ENCODE measurements at regions not wholly inside any gene's neighbourhood (a gene's known extent, or its start where the extent isn't known, plus 50 kb on each side); places are given as distances from the start of the nearest gene placed in this dataset.

DNA sequence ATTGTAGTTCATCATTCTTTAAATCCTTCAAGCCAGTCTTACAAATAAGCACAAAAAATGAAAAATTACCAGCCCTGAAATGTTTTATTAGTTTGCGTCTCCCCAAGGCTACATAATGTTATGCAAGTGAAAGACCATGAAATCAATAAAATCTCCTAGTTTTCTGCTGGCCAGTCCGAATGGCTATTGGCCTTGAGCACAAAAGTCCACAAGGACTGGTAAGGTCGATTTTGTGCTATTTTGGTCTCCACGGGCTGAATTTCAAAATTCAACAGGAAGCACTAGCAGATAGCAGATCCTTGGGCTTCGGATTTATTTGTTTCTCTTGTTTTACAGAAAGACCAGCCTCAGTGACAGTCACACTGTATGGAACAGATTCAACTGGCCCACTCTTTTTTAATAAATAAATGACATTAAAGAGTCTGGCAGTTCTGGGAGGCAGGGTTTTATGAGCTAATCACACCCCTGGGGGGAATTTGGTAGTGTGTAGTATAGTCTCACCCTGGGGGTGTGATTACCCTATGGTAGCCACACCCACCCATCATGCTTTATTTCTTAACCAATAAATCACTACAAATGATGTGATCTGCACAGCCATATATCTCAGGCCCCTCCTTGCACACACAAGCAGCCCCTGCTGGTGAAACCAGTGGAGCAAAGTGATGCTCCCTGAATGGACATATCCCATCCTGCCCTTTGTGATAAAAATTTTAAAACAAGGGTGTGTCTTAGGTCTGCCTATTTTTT is 51.1 kb upstream of the TMEM33 start:
- Histone ChIP-seq H3K36me3 (ENCODE audit: control insufficient read depth, insufficient read depth, low read length) (no peaks in the 10 kb centered on the region), H3K9ac (ENCODE audit: low read length) (no peak overlapping the region), H3K27ac (ENCODE audit: low read depth, low read length) (no peak overlapping the region), H3K27me3 (ENCODE audit: control insufficient read depth, insufficient read depth, low read length) (peaks cover 23% of the 10 kb centered on the region), H3K4me3 (ENCODE audit: low read length) (no peak overlapping the region), H3K4me1 (ENCODE audit: control insufficient read depth, insufficient read depth, low read length) (peaks cover 2% of the 10 kb centered on the region)

DNA sequence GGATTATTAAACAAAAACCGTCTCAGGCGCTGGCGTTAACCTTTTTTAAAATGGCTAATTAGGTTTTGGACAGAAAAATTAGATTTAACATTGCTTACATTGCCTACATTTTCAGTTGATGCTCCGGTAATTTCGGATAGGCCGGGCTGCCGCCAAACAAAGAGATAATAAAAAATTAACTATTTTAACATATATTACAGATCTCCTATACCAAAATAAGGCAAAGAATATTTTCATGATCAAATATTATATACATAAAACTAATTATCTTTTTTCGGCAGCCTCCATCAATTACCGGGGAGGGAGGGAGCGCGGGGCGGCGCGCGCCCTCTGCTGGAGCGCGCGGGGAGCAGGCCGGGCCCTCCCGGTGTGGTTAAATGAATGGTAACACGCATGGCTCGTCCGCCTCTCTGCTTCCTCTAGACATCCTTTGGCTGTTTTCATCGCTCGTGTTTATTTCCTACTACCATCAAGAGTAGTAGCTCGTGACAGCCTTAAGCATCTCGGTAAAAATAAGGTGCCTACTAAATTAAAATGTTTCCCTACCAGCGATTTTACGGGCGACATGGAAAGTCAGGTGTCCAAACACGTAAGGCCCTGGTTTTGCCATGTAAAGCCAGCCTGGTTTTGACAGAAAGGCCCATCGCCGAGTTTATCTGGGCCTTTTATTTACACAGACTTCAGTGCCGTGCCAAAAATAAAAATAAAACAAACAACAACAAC is 52.4 kb upstream of the TMEM33 start:
- no peak overlapping the region for H3K27ac ChIP-seq (ENCODE audit: low read depth, low read length)
- H3K36me3 ChIP-seq (ENCODE audit: control insufficient read depth, insufficient read depth, low read length), result no peaks in the 10 kb centered on the region
- H3K9ac ChIP-seq (ENCODE audit: low read length), result no peak overlapping the region
- peaks cover 2% of the 10 kb centered on the region for H3K4me1 ChIP-seq (ENCODE audit: control insufficient read depth, insufficient read depth, low read length)
- H3K27me3 ChIP-seq (ENCODE audit: control insufficient read depth, insufficient read depth, low read length), result peaks cover 28% of the 10 kb centered on the region
- H3K4me3 ChIP-seq (ENCODE audit: low read length), result peak overlapping the region; percentile 49

DNA sequence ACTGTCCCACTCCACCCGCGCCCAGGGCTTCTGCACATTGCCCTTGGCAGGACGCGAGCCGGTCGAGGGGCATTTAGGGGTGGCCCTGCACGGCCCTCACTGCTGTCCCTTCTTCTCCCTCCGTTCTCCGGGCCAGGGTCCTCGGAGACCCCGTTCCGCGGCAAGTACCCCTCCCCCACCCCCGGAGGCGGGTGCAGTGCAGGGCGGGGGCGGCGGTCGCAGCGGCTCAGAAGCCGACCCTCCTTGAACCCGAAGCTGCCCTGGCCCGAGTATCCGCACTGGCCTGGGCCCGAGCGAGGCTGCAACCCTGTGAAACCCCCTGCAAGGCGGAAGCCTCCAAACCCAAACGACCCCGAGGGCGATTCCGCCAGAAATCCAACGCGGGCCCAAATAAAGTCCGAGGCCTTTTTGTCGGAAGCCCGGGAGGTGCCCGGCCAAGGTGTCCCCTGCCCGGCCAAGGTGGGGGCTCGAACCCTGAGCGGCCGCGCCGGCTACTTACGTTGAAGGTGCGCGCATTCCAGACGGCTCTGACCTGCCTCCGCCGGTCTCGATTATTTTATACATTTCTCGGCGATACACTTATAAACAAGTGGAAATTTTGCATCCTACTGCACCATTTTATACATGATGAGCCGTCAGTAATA is 53.1 kb upstream of the TMEM33 start:
- H3K4me1 ChIP-seq (ENCODE audit: control insufficient read depth, insufficient read depth, low read length), result peaks cover 2% of the 10 kb centered on the region
- peak overlapping the region; percentile 49 for H3K4me3 ChIP-seq (ENCODE audit: low read length)
- no peaks in the 10 kb centered on the region for H3K36me3 ChIP-seq (ENCODE audit: control insufficient read depth, insufficient read depth, low read length)
- H3K27ac ChIP-seq (ENCODE audit: low read depth, low read length), result no peak overlapping the region
- peaks cover 34% of the 10 kb centered on the region for H3K27me3 ChIP-seq (ENCODE audit: control insufficient read depth, insufficient read depth, low read length)
- no peak overlapping the region for H3K9ac ChIP-seq (ENCODE audit: low read length)

DNA sequence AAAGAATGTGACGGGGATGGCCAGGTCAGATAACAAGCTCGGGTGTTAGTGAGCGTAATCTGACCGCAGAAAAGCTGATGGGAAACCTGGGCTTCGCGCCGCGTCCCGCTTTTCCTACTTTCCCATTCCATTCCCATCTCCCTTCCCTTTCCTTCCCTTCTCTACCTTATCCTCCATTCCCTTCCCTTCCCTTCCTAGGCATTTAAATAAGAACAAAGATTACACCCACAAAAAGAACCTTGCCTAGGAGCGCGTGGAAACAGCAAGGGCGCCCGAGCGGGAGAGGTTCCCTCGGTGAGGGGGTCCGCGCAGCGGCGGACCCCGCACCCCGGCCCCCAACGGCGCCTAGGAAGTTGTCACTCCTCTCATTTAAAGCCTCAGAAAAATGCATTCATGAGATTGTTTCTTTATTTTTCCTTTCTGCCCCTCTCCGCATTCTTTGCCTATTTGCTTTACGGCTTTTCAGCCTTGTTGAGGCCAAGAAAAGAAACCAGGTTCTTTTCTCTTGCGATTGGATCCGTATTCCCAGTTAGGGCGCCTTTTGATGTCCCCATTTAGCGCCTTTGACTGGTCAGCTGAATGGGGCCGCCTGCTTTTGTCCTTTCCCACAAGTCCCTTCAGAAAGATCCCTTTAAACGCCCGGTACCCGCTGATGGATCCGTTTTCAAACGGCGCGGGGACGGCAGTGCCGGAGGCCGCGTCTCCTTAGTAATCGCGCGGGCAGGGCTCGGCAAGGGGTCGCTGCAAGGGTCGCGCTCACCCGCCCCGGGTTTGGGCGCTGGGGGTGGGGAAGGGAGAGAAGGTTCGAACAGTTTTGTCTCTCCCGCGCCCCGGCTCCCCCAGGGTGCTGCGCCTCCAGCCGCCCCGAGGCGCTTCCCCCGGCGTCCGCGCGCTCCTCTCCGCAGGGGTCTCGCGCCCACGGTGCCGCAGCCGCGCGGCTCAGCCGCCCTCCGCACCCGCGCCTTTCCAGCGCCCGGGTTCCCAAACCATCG is 54.1 kb upstream of the TMEM33 start:
- Histone ChIP-seq H3K27me3 (ENCODE audit: control insufficient read depth, insufficient read depth, low read length) (peaks cover 36% of the 10 kb centered on the region), H3K4me1 (ENCODE audit: control insufficient read depth, insufficient read depth, low read length) (peaks cover 2% of the 10 kb centered on the region), H3K9ac (ENCODE audit: low read length) (no peak overlapping the region), H3K4me3 (ENCODE audit: low read length) (peak overlapping the region; percentile 44), H3K27ac (ENCODE audit: low read depth, low read length) (no peak overlapping the region), H3K36me3 (ENCODE audit: control insufficient read depth, insufficient read depth, low read length) (no peaks in the 10 kb centered on the region)

DNA sequence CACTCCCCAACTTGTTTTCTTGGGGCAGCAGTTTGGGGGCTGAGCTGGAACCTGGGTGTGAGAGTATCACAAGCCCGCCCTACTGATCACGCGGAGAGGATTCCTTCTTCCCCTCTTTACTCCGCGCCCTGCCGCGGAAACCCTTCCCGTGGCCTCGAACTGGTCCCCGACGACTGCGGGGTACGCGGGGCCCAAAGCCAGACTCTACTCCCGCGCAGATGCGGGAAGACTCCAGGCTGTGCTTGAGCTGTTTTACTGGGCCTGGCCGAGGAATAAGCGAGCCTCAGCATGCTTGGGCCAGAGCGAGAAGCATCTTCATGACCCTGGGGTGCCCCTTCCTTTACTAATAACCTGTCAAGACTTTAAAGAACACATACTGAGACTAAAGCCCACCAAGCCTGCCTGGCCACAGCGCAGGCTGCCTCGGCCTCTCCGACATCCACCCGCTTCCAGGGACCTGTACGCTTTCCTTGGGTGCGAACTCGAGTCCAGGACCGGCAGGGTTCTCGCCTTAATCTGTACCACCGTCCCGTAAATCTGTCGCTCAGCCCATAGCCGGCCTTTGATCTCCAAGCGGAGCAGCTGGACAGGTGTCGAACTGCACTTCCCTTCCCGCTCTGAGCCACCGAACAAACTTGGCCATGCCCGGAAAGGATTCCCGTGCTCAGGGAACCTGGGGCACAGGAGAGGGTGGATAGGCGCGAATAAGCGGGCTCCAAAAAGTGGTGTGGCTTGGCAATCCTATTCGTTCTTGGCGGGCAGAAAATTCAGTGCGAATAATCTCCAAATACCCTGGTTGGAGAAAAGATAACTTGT is 55.0 kb upstream of the TMEM33 start:
- Histone ChIP-seq H3K4me3 (ENCODE audit: low read length) (no peak overlapping the region), H3K36me3 (ENCODE audit: control insufficient read depth, insufficient read depth, low read length) (no peaks in the 10 kb centered on the region), H3K4me1 (ENCODE audit: control insufficient read depth, insufficient read depth, low read length) (peaks cover 2% of the 10 kb centered on the region), H3K9ac (ENCODE audit: low read length) (no peak overlapping the region), H3K27me3 (ENCODE audit: control insufficient read depth, insufficient read depth, low read length) (peaks cover 36% of the 10 kb centered on the region), H3K27ac (ENCODE audit: low read depth, low read length) (no peak overlapping the region)

DNA sequence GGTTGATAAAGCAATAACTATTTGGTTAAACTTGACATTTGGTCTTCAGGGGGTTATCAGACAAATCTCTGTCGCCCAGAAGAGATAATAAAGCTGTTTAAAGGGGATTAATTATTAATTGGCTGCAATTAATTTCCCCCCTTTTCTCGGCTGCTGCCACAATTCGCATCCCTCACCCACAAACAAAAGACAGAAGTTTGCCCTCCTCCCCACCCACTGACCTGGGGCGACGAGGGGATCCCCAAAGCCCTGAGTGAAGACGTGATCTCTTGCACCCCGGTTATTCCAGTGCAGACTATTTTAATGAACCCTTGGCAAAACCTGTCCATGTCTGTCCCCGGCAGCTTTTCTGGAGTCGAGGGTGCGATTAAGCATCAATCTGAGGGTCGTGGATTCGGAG is 55.7 kb upstream of the TMEM33 start:
- Histone ChIP-seq H3K9ac (ENCODE audit: low read length) (no peak overlapping the region), H3K27ac (ENCODE audit: low read depth, low read length) (no peak overlapping the region)

DNA sequence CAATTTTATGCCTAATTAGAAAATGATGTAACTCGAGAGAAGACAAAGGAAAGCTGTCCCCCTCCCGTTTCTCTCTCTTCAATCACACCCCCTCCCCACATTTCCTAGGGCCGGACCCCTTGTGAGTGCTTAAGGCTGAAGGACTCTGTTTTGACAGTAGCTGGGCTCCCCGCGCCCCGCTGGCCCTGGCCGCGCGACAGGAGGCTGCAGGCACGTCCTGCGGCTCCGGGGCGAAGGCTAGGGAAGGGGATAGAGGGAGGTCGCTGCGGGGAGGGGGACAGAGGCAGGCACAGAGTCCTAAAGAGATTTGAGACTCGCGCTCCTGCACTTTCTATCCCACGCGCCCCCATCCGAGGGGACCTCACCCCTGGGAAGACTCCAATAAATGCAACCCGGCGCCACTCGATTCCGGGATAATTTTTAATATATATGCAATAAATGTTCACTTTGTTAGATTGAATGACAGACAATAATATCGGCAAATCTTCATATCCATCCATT is 56.2 kb upstream of the TMEM33 start:
- Histone ChIP-seq H3K27ac (ENCODE audit: low read depth, low read length) (no peak overlapping the region), H3K4me3 (ENCODE audit: low read length) (no peak overlapping the region), H3K4me1 (ENCODE audit: control insufficient read depth, insufficient read depth, low read length) (peaks cover 2% of the 10 kb centered on the region), H3K9ac (ENCODE audit: low read length) (no peak overlapping the region), H3K27me3 (ENCODE audit: control insufficient read depth, insufficient read depth, low read length) (peaks cover 36% of the 10 kb centered on the region), H3K36me3 (ENCODE audit: control insufficient read depth, insufficient read depth, low read length) (no peaks in the 10 kb centered on the region)

More for the DNA sequence above, 55.7 kb upstream of the TMEM33 start:
- no peak overlapping the region for H3K4me3 ChIP-seq (ENCODE audit: low read length)
- peaks cover 36% of the 10 kb centered on the region for H3K27me3 ChIP-seq (ENCODE audit: control insufficient read depth, insufficient read depth, low read length)
- no peaks in the 10 kb centered on the region for H3K36me3 ChIP-seq (ENCODE audit: control insufficient read depth, insufficient read depth, low read length)
- H3K4me1 ChIP-seq (ENCODE audit: control insufficient read depth, insufficient read depth, low read length), result peaks cover 2% of the 10 kb centered on the region

DNA sequence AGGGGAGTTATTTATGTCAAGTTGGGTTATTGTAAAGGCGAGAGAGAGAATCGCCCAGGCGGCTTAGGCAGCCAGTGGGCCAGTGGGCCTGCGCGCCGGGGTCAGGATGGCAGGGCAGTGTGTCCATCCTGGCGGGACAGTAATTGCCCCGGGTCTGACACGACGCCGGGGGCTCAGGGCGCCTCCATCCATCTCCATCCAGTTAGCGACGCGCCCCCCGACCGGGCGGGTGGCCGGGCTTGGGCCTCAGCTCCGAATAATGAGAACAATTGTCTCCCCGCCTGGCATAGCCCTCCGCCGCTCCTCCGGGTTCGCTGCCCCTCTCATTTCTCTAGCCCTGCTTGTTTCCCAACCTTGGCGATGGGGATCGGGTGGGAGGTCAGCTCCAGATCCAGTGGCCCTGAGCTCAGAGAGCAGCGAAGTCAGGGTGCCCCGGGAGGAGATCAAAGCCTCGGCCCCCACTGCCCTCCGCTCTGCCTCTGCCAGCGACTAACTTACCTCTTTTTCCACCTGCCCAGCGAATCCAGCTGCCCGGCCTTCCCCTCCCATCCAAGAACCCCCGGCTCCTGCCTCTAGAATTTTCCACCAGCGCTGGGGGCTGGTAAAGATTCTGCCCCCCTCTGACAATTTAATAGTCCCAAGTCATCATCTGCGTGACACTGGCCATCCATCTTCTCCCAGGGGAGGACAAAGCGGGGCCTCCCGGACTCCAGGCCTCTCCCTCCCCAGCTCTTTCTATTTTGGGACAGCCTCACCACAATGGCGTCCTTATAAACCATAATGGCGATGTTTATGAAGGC is 56.9 kb upstream of the TMEM33 start:
- no peak overlapping the region for H3K4me3 ChIP-seq (ENCODE audit: low read length)
- H3K4me1 ChIP-seq (ENCODE audit: control insufficient read depth, insufficient read depth, low read length), result peaks cover 2% of the 10 kb centered on the region
- H3K27ac ChIP-seq (ENCODE audit: low read depth, low read length), result no peak overlapping the region
- H3K27me3 ChIP-seq (ENCODE audit: control insufficient read depth, insufficient read depth, low read length), result peaks cover 40% of the 10 kb centered on the region
- H3K36me3 ChIP-seq (ENCODE audit: control insufficient read depth, insufficient read depth, low read length), result no peaks in the 10 kb centered on the region
- no peak overlapping the region for H3K9ac ChIP-seq (ENCODE audit: low read length)

DNA sequence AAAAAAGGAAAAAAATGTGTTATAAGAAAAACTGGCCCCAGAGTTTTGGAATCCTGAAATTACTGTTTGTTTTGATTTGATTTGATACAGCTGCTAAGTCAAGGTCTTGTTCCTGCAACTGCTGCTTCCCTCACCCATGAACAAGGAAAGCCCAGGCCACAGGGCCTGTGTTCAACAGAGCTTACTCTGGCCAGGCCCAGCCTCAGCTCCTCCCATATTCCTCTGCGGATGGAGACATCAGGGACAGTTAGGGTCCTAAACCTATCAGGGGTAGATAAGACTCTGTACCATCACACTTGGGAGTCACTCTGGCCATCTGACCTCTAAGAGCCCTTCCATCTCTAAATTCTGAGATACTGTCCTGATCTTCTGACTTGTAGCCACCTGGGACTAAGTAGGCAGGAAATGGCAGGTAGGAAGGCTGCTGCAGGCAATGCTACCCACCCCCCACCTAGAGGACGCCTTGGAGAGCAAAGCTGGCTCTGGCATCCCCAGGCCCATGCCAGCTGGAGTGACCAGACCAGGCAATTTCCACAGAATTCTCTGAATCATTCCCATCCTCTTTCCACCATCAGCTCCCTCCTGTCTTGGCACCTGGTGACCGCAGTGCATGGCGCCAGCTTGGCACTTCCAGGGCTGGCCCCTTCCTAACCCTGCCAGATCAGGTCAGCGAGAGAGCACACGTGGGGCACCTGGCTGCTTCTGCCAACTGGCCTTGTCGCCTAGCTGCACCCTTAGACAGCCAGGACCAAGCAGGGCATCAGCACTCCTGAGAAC is 58.0 kb upstream of the TMEM33 start:
- Histone ChIP-seq H3K9ac (ENCODE audit: low read length) (no peak overlapping the region), H3K36me3 (ENCODE audit: control insufficient read depth, insufficient read depth, low read length) (no peaks in the 10 kb centered on the region), H3K27me3 (ENCODE audit: control insufficient read depth, insufficient read depth, low read length) (peaks cover 38% of the 10 kb centered on the region), H3K4me1 (ENCODE audit: control insufficient read depth, insufficient read depth, low read length) (peaks cover 2% of the 10 kb centered on the region), H3K27ac (ENCODE audit: low read depth, low read length) (no peak overlapping the region), H3K4me3 (ENCODE audit: low read length) (no peak overlapping the region)

DNA sequence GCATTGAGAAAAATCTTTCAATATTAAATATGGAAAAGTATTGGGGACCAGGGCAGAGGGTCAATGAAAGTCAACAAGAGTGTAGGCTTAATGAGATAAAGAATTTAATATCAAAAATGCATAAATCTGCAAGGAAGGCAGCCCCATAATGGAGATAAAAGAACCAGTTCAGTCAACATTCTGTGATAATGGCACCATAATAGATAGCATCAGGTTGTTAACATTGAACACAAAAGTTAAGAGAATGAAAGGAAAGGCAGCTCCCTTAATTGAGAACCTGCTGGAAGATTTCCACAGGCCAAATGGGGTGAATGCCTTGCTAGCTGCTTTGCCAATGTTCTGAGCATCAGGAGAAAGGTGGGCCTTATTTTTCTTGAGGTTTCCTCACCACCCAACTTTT is 60.4 kb upstream of the TMEM33 start:
- no peak overlapping the region for H3K4me3 ChIP-seq (ENCODE audit: low read length)
- H3K9ac ChIP-seq (ENCODE audit: low read length), result no peak overlapping the region
- H3K27me3 ChIP-seq (ENCODE audit: control insufficient read depth, insufficient read depth, low read length), result peaks cover 23% of the 10 kb centered on the region
- H3K27ac ChIP-seq (ENCODE audit: low read depth, low read length), result no peak overlapping the region
- H3K36me3 ChIP-seq (ENCODE audit: control insufficient read depth, insufficient read depth, low read length), result no peaks in the 10 kb centered on the region
- no peaks in the 10 kb centered on the region for H3K4me1 ChIP-seq (ENCODE audit: control insufficient read depth, insufficient read depth, low read length)
